ENCODE measurements at regions not wholly inside any gene's neighbourhood (a gene's known extent, or its start where the extent isn't known, plus 50 kb on each side); places are given as distances from the start of the nearest gene placed in this dataset.

- no peak for DNase-seq
Measured at GRCh38 chr11:115736146-115736545, 231.9 kb upstream of the CADM1 start.

DNA sequence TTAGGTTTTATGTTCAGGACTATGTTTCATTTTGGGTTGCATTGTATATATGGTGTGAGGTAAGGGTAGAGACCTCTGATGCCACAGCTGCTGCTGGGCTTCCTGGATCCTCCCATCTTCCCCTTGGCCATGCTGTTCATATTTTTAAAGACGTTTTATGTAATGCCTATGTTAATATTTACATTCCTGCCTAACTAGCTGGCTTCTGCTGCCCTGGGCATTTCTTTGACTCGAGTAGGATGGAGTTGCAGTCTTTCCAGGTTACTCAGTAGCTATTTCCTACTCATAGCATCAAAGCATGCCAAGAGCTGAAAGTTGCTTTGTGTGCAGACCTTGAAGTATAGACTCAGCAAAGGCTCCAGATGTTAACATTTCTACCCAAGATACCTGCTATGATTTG lies 220.5 kb upstream of the CADM1 start:
- DNase-seq = no peak

GRCh38 chr11:115722711-115723110 lies 218.5 kb upstream of the CADM1 start:
- DNase-seq = no peak

- peak; percentile 19 for DNase-seq
Measured at GRCh38 chr11:115721296-115721995, 217.2 kb upstream of the CADM1 start.

GRCh38 chr11:115720602-115721245 lies 216.5 kb upstream of the CADM1 start:
- DNase-seq = peak; percentile 38

- no peak for DNase-seq
Measured at GRCh38 chr11:115718945-115719344, 214.7 kb upstream of the CADM1 start.

DNA sequence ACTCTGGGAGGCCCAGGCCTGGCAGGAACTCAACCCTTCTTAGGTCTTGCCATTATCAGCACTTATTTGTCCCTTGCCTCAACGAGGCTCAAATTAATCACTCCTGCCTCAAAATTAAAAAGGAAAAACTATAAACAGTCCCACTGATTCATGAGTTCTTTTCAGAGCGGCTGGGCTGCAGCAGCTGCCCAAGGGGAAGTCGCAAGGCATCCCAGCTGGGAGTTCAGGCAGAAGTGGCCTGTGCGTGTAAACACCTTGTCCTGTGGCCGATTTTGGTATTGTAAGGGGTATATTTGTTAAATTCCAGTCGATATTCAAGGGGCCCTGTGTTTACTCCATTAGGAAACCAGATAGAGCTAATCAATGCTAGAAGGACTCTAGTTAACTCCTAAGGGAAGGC lies 213.9 kb upstream of the CADM1 start:
- DNase-seq = no peak

DNA sequence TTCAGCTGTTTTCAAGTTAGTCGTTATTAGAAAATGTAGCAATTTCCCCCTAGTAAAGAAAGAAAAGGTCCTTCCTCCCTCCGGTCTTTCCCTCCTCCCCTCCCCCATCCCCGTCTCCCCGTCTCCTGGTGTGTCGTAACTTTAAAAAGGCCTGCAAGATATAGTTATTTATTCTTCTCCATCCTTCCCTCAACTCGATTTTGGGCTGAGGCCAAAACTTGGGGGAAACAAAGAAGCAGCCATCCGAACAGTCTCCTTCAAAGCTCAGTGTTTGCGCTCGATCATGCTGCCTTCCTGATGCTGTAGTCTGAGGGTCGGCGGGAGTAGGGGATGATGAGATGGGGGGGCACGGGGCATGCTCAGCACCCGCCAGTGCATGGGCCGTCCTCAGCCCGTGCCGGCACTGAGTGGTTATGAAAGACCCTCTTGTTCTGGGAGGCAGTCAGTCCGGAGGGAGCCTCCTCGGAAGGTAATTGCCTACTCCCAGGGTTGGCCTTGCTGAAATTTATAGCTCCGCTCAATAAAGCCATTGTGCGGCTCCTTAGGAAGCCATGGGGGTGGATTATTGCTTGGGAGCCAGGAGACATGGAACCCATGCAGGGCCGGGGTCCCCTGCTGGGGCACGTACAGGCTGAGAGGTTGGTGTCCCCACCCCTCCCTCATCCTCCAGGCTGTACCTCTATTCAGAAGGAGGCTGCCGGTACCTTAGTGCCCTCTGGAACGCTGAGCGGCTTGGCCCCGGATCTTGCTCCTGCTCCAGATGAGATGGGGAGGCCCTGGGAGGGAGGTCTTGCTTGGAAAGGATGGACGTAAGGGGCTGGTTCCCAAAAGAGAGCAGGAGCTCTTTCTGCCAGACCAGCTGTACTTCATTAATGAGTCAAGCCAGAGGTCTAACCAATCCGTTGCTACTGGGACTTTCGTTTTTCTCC lies 212.7 kb upstream of the CADM1 start:
- DNase-seq = no peak

DNA sequence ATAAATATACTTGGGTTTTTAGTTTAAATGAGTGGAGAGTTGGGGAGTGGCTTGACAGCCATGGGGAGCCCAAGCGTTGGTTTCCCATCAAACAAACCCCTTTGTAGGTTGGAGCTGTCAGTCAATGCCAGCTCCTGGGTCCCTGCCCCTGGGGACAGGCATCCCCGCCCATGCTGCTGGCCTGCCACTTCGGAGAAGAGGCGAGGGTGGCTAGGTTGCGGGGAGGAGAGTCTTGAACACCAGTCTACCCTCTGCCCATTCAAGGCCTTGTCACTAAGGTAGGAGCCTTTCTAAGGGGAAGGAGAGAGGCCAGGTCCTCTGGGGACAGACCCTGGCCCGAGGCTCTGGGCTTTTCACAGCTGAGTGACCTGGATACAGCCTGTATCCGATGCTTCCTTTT lies 211.9 kb upstream of the CADM1 start:
- no peak for DNase-seq

DNA sequence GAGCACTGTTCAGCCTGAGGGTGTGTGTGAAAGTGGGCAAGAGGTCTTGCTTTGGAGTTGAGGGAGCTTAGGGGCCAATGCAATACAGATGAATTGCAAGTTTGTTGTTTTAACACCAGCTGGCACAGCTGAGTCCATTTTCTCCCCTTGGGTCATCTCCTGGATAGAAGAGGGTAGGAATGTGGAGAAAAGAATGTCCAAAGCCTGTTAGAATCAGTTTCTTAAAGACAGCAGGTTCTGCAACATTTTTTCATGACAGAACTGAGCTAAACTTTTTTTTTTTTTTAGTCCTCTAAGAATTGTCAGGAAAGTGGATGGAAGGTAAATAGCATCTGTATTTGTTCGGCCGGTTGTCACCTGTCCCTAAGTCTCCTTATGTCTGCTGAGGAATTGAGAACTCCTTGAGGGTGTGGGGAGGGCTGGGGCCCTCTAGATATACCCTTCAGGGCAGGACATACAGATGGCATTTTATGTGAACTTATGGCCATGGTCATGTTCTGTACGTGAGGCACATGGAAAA lies 211.1 kb upstream of the CADM1 start:
- no peak for DNase-seq

DNA sequence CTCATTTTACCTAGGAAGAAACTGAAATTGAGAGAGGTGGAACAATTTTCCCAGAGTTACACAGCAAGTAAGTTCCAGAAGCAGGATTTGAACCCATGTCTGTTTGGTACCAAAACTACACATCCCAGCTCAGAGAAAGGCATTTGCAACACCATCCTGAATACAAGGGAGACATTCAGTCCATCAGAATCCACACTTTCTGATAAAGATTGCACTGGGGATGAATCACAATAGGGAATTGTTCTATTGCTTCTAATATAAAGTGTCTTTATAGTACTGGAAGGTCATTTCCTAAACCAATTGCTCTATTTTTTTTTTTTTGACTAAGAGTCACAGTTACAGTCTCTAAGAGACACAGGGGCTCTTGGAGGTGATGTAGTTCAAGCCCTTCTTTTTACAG lies 208.1 kb upstream of the CADM1 start:
- no peak for DNase-seq

GRCh38 chr11:115710980-115711379 lies 206.8 kb upstream of the CADM1 start:
- no peak for DNase-seq

DNA sequence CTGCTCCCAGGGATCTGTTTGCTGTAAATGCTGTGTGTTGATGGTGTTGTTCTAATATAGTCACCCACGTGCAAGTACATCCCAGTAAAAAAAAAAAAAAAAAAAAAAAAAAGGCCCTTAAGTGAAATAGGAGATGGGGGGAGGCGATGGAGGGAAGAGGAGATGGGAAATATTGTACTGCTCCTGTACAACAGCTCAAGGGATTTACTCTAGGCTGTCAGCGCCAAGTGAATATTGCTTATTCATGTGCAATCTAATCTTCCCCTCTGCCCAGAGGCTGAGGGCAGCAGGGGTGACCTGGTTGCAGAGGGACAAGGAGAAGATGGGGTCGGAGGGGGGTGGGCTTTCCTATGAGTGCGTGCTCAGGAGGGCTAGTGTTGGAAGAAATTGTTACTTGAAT lies 206.2 kb upstream of the CADM1 start:
- no peak for DNase-seq

- DNase-seq = no peak
Measured at GRCh38 chr11:115709297-115709696, 205.1 kb upstream of the CADM1 start.

GRCh38 chr11:115707180-115707905 lies 203.1 kb upstream of the CADM1 start:
- no peak for DNase-seq

DNA sequence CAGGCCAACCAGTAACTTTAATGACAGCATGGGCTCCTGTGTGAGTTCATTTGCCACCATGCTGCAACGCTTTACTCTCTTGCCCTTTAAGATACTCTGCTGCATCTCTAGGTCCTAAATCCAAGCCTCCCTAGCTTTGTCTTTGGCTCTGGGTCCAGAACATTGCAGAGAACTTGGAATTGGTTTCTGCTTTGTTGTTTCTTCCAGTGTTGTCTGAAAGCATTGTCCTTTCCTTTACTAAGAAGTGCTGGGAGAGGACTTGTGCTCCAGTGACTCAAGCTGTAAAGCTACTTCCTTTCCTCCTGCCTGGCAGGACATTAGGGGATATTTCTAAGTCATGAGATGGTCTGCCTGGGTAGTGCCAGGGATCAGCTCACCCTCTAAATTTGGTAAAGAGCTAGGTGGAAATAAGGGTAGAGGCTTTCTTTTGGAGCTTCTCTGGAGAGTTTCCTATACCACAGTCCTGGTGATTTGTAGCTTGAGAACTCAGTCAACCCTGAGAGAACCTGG lies 202.5 kb upstream of the CADM1 start:
- no peak for DNase-seq

DNA sequence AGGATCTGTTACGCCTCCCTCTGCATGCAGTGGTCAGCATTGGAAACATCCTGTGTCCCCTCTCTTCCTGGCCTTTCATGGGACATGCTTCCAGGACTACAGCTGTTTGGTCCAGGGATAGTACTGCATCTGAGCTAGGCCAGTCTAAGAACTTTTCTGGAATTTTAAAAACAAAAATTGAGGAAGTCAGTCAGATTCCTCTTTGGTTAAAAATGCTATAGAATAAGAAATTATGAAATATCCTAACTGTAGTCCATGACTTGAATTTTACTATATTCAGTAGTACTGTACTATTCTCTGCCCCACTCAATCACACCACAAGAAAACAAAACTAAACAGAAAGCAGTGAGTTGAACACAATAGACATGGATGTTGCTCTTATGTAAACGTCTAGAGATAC lies 201.0 kb upstream of the CADM1 start:
- no peak for DNase-seq

DNA sequence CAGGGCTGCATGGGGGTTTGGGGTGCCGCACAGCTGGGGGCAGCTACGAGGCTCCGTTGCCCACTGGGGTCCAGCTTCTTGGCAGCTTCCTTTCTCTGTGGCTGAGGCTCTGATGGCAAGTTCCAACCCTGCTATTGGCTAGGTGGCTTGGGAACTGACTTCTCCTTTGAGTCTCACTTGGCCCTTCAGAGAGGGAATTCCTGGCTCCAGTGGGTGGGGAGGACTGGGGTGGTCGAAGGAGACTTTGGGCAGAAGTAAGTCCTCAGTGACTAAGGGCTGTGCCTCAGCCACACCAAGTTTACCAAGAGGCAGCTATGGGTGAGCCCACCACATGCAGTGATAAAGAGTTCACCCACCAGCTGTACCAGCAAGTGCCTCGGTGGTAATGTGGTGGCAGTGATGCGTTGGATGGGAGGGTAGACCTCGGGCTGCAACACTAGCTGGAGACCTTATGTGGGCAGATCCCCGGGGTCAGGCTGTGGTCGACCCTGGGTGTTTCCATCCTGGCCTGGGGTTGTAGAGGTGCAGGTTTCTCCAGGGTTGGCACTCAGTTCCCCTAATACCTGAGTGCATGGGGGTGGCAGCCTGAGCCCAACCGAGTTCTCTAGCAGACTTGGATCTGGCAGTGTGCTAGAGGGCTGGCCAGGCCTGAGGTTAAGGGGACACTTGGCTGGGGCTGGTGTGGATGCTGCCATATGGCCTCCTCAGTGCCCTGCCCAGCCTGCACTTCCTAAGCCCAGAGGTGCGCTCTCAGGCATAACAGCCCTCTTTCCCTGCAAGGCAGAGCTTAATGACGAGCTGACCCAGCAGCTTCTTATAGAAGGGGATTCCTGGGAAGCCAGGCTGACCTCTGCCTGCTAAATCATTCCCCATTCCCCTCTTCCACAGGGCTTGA lies 197.0 kb upstream of the CADM1 start:
- DNase-seq = no peak

GRCh38 chr11:115700496-115700895 lies 196.3 kb upstream of the CADM1 start:
- DNase-seq = no peak

- no peak for DNase-seq
Measured at GRCh38 chr11:115699733-115700132, 195.5 kb upstream of the CADM1 start.

DNA sequence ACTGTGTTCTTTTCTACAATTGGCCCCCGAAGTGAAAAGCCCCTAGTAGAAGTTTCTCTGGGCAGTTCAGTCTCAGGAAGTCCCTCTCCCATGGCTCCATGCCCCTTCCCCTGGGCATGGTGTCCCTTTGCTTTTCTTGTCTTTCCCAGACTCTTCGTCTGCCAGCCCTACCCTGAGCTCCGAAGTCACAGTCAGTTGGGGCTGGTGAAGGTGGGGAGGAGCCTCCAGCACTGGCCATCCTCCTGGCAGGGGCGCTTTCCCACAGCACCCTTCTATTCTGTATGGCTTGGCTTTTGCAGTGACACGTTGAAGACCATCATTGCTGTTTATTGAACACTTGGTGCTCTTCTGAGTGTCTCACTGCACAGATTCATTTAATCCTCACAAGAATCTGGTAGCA lies 195.1 kb upstream of the CADM1 start:
- DNase-seq = no peak

- no peak for DNase-seq
Measured at GRCh38 chr11:115698243-115698642, 194.0 kb upstream of the CADM1 start.

Data from NCI-H1092 (cell line).